Parathyroid adenoma (tissue), 2 donors: ENCODE measurements at regions not wholly inside any gene's neighbourhood (a gene's known extent, or its start where the extent isn't known, plus 50 kb on each side); places are given as distances from the start of the nearest gene placed in this dataset.

Experiments
- H2AFZ ChIP-seq: fragments of 300-600 bp; sonication (generic); one replicate; pipeline ENCODE4 v1.7.0; 2017; ENCODE audit warnings: antibody characterized with exemption, mild to moderate bottlenecking
- H3K27ac ChIP-seq: fragments of 300-600 bp; sonication (generic); one replicate; pipeline ENCODE4 v1.7.0; 2017
- H3K27me3 ChIP-seq: fragments of 300-600 bp; sonication (generic); one replicate; pipeline ENCODE4 v1.7.0; 2017; ENCODE audit warnings: low read length; ENCODE audit not compliant: control insufficient read depth, insufficient read depth
- H3K36me3 ChIP-seq: fragments of 300-600 bp; sonication (generic); one replicate; pipeline ENCODE4 v1.7.0; 2017; ENCODE audit warnings: low read length; ENCODE audit not compliant: control insufficient read depth, insufficient read depth
- H3K4me1 ChIP-seq: fragments of 300-600 bp; sonication (generic); one replicate; pipeline ENCODE4 v1.7.0; 2017; ENCODE audit warnings: control low read depth
- H3K4me2 ChIP-seq: fragments of 300-600 bp; sonication (generic); one replicate; pipeline ENCODE4 v1.7.0; 2017; ENCODE audit warnings: low read length
- H3K4me3 ChIP-seq: fragments of 300-600 bp; sonication (generic); one replicate; pipeline ENCODE4 v1.7.0; 2017; ENCODE audit warnings: low read depth, low read length
- H3K79me2 ChIP-seq: fragments of 300-600 bp; sonication (generic); one replicate; pipeline ENCODE4 v1.7.0; 2017; ENCODE audit warnings: control low read depth
- H3K9ac ChIP-seq: fragments of 300-600 bp; sonication (generic); one replicate; pipeline ENCODE4 v1.7.0; 2017; ENCODE audit warnings: mild to moderate bottlenecking
- H3K9me3 ChIP-seq: fragments of 300-600 bp; sonication (generic); one replicate; pipeline ENCODE4 v1.7.0; 2017; ENCODE audit warnings: low read length; ENCODE audit not compliant: control insufficient read depth
- TF ChIP-seq, protein P1 (sequence below): fragments of 300-600 bp; sonication (generic); IDR thresholded peaks from one replicate; pipeline ENCODE4 v1.7.0; 2017; ENCODE audit warnings: antibody characterized with exemption, mild to moderate bottlenecking
- donor health status: primary hyperparathyroidism.

DNA sequence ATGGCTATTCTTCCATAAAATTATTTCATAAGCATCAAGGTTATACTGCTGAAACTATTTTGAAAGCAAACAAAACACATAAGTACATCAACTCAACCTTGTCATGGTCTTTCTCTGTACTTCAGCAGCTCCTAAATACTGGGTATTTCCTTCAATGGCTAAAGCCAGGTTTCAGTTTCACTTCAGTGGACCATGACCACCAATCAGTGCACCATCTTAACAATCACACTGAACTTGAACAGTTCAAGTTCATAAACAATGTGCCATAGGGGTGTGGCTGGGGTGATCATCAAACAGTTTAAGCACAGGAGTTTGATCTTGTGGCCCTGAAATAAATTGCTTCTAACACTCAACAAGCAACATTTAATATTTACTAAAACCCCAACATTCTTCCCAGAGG lies 124.1 kb upstream of the FIGN start:
- no peaks in the 10 kb centered on the region for H3K36me3 ChIP-seq
- H2AFZ ChIP-seq, result no peak overlapping the region
- H3K79me2 ChIP-seq, result no peaks in the 10 kb centered on the region
- H3K27ac ChIP-seq, result no peak overlapping the region
- peaks cover 5% of the 10 kb centered on the region for H3K4me1 ChIP-seq
- no peaks in the 10 kb centered on the region for H3K27me3 ChIP-seq
- no peak overlapping the region for H3K9ac ChIP-seq
- TF ChIP-seq, protein P1, sequence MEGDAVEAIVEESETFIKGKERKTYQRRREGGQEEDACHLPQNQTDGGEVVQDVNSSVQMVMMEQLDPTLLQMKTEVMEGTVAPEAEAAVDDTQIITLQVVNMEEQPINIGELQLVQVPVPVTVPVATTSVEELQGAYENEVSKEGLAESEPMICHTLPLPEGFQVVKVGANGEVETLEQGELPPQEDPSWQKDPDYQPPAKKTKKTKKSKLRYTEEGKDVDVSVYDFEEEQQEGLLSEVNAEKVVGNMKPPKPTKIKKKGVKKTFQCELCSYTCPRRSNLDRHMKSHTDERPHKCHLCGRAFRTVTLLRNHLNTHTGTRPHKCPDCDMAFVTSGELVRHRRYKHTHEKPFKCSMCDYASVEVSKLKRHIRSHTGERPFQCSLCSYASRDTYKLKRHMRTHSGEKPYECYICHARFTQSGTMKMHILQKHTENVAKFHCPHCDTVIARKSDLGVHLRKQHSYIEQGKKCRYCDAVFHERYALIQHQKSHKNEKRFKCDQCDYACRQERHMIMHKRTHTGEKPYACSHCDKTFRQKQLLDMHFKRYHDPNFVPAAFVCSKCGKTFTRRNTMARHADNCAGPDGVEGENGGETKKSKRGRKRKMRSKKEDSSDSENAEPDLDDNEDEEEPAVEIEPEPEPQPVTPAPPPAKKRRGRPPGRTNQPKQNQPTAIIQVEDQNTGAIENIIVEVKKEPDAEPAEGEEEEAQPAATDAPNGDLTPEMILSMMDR, result no peak
- no peak overlapping the region for H3K4me3 ChIP-seq
- H3K9me3 ChIP-seq, result no peaks in the 10 kb centered on the region
- H3K4me2 ChIP-seq, result peak overlapping the region; percentile 12

DNA sequence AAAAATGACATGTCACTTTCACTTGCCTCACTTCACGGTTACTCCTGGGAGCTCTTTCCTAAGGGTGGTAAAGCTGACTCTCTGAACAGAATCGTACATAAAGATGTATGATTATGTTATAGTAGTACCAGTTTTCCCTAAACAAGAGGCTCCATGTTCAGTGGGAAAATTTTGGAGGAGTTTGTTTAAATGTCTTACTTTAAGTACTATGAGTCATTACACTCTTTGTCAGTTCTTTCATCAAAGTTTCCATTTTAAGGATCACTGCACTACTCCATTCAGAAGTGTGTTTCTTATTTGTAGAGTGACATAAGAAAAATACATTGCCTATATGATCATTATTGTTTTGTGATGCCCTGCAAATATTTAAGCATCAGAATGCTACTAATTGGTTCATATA lies 121.1 kb upstream of the FIGN start:
- H3K4me3 ChIP-seq, result no peak overlapping the region
- H3K9me3 ChIP-seq, result no peaks in the 10 kb centered on the region
- H3K79me2 ChIP-seq, result no peaks in the 10 kb centered on the region
- peaks cover 5% of the 10 kb centered on the region for H3K4me1 ChIP-seq
- H2AFZ ChIP-seq, result peak overlapping the region; percentile 0
- no peak overlapping the region for H3K4me2 ChIP-seq
- no peak overlapping the region for H3K9ac ChIP-seq
- H3K27me3 ChIP-seq, result no peaks in the 10 kb centered on the region
- TF ChIP-seq, protein P1, result no peak
- no peaks in the 10 kb centered on the region for H3K36me3 ChIP-seq
- H3K27ac ChIP-seq, result no peak overlapping the region

GRCh38 chr2:163852616-163853015 lies 116.8 kb upstream of the FIGN start:
- peaks cover 5% of the 10 kb centered on the region for H3K4me1 ChIP-seq
- TF ChIP-seq, protein P1, result no peak
- H3K27me3 ChIP-seq, result no peaks in the 10 kb centered on the region
- H2AFZ ChIP-seq, result no peak overlapping the region
- H3K36me3 ChIP-seq, result no peaks in the 10 kb centered on the region
- H3K9ac ChIP-seq, result no peak overlapping the region
- no peak overlapping the region for H3K4me3 ChIP-seq
- no peak overlapping the region for H3K4me2 ChIP-seq
- no peaks in the 10 kb centered on the region for H3K79me2 ChIP-seq
- no peaks in the 10 kb centered on the region for H3K9me3 ChIP-seq
- no peak overlapping the region for H3K27ac ChIP-seq

- no peak overlapping the region for H3K27ac ChIP-seq
- H3K4me2 ChIP-seq, result no peak overlapping the region
- no peaks in the 10 kb centered on the region for H3K4me1 ChIP-seq
- H3K27me3 ChIP-seq, result no peaks in the 10 kb centered on the region
- H3K9ac ChIP-seq, result no peak overlapping the region
- H2AFZ ChIP-seq, result no peak overlapping the region
- TF ChIP-seq, protein P1, result no peak
- H3K36me3 ChIP-seq, result no peaks in the 10 kb centered on the region
- H3K79me2 ChIP-seq, result no peaks in the 10 kb centered on the region
- no peaks in the 10 kb centered on the region for H3K9me3 ChIP-seq
- H3K4me3 ChIP-seq, result no peak overlapping the region
Observed at GRCh38 chr2:163849756-163850435, 114.1 kb upstream of the FIGN start.

DNA sequence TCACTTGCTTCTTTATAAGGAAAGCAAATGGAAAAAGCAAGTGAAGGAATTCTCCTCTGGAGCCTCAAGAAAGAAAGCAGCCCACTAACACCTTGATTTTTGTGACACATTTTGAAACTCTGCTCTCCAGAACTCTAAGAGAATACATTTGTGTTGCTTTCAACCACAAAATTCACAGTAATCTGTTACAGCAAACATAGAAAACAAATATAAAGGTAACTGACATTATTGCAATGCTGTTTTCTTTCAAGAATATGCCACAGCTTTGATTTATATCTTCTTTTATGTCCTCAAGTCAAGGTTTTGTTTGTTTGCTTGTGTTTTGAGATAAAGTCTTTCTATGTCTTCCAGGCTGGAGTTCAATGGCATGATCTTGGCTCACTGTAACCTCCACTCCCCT lies 103.1 kb upstream of the FIGN start:
- TF ChIP-seq, protein P1, result no peak
- no peak overlapping the region for H3K27ac ChIP-seq
- H3K9ac ChIP-seq, result no peak overlapping the region
- H3K9me3 ChIP-seq, result no peaks in the 10 kb centered on the region
- no peaks in the 10 kb centered on the region for H3K4me1 ChIP-seq
- no peaks in the 10 kb centered on the region for H3K27me3 ChIP-seq
- H3K4me2 ChIP-seq, result no peak overlapping the region
- H3K79me2 ChIP-seq, result no peaks in the 10 kb centered on the region
- H3K36me3 ChIP-seq, result no peaks in the 10 kb centered on the region
- H2AFZ ChIP-seq, result no peak overlapping the region
- no peak overlapping the region for H3K4me3 ChIP-seq
